Peyer's patch (tissue), 4 donors: ENCODE measurements at regions not wholly inside any gene's neighbourhood (a gene's known extent, or its start where the extent isn't known, plus 50 kb on each side); places are given as distances from the start of the nearest gene placed in this dataset.
"Not testable (repeated sequence)": the region's sequence is repeated elsewhere in the genome, so short reads cannot be mapped to it uniquely, and the experiment has no call there.

Experiments
- DNase-seq, 3 donors: peaks; one replicate each; pipeline ENCODE4 v3.0.0-alpha.2; 2017 to 2019
- H3K27ac ChIP-seq, 4 donors: fragments of 200-600 bp; sonication (generic); one replicate each; pipeline ENCODE4 v1.5.1; 2016 to 2019
- H3K27me3 ChIP-seq, 2 donors: fragments of 200-600 bp; sonication (generic); one replicate each; pipeline ENCODE4 v1.5.1; 2019
- H3K36me3 ChIP-seq, 3 donors: fragments of 200-600 bp; sonication (generic); one replicate each; pipeline ENCODE4 v1.5.1; 2016 to 2019
- H3K4me1 ChIP-seq, 4 donors: fragments of 200-600 bp; sonication (generic); one replicate each; pipeline ENCODE4 v1.5.1; 2016 to 2019
- H3K4me3 ChIP-seq, 4 donors: fragments of 200-600 bp; sonication (generic); 1 replicate in 3 of 4; 2 replicates in 1 of 4; pipeline ENCODE4 v1.5.1; 2016 to 2019; ENCODE audit warnings: mild to moderate bottlenecking in 1 of 4
- H3K9me3 ChIP-seq, 4 donors: fragments of 200-600 bp; sonication (generic); one replicate each; pipeline ENCODE4 v1.5.1; 2016 to 2019; ENCODE audit warnings: mild to moderate bottlenecking in 1 of 4
- CTCF ChIP-seq, 6 experiments: fragments of 450-650 bp in 4 of 6; fragments of 200-600 bp in 2 of 6; sonication (generic) in 1 of 6; IDR thresholded peaks; one replicate each; pipeline ENCODE4 v1.5.1; 2017 to 2019; ENCODE audit warnings: antibody characterized with exemption in 6 of 6, mild to moderate bottlenecking in 3 of 6, moderate library complexity in 1 of 6
- POLR2A ChIP-seq, 2 donors: fragments of 450-650 bp; IDR thresholded peaks; one replicate each; pipeline ENCODE4 v1.5.1; 2017; ENCODE audit warnings: antibody characterized with exemption in 2 of 2, mild to moderate bottlenecking in 2 of 2, moderate library complexity in 2 of 2

GRCh38 chr13:90883592-90883991 lies 463.9 kb upstream of the MIR17HG start:
- H3K27me3 ChIP-seq: no peaks in the 10 kb centered on the region
- no peak overlapping the region for H3K4me3 ChIP-seq
- DNase-seq: no peak
- TF ChIP-seq CTCF (IDR thresholded peaks at IDR 0.05) (no peak), POLR2A (IDR thresholded peaks at IDR 0.05) (no peak)
- H3K36me3 ChIP-seq: no peaks in the 10 kb centered on the region
- no peak overlapping the region for H3K27ac ChIP-seq
- H3K4me1 ChIP-seq: no peaks in the 10 kb centered on the region
- no peaks in the 10 kb centered on the region for H3K9me3 ChIP-seq

- no peak for DNase-seq
- H3K27ac ChIP-seq: no peak overlapping the region
- no peaks in the 10 kb centered on the region for H3K27me3 ChIP-seq
These were observed 463.4 kb upstream of the MIR17HG start for GRCh38 chr13:90884066-90884465.

GRCh38 chr13:90889906-90890834 lies 457.3 kb upstream of the MIR17HG start:
- no peak for DNase-seq
- TF ChIP-seq CTCF (IDR thresholded peaks at IDR 0.05) (no peak), POLR2A (IDR thresholded peaks at IDR 0.05) (no peak)
- Histone ChIP-seq H3K9me3 (no peaks in the 10 kb centered on the region), H3K36me3 (no peaks in the 10 kb centered on the region), H3K4me3 (no peak overlapping the region), H3K27me3 (no peaks in the 10 kb centered on the region), H3K27ac (no peak overlapping the region), H3K4me1 (no peaks in the 10 kb centered on the region)

More at GRCh38 chr13:90884066-90884465, 463.4 kb upstream of the MIR17HG start:
- no peaks in the 10 kb centered on the region for H3K4me1 ChIP-seq
- TF ChIP-seq POLR2A (IDR thresholded peaks at IDR 0.05) (no peak), CTCF (IDR thresholded peaks at IDR 0.05) (no peak)
- no peaks in the 10 kb centered on the region for H3K36me3 ChIP-seq
- H3K9me3 ChIP-seq: no peaks in the 10 kb centered on the region
- no peak overlapping the region for H3K4me3 ChIP-seq

GRCh38 chr13:90891329-90891728 lies 456.2 kb upstream of the MIR17HG start:
- Histone ChIP-seq H3K4me1 (no peaks in the 10 kb centered on the region), H3K27me3 (no peaks in the 10 kb centered on the region), H3K27ac (no peak overlapping the region), H3K36me3 (no peaks in the 10 kb centered on the region), H3K9me3 (no peaks in the 10 kb centered on the region), H3K4me3 (no peak overlapping the region)
- TF ChIP-seq POLR2A (IDR thresholded peaks at IDR 0.05): no peak
- no peak for TF ChIP-seq CTCF (IDR thresholded peaks at IDR 0.05)
- no peak for DNase-seq

- not testable (repeated sequence) for H3K27ac ChIP-seq, H3K9me3 ChIP-seq, DNase-seq, H3K27me3 ChIP-seq, H3K4me3 ChIP-seq, H3K4me1 ChIP-seq, H3K36me3 ChIP-seq
These were observed 454.3 kb upstream of the MIR17HG start for GRCh38 chr13:90893199-90893598.

- no peak for DNase-seq
- Histone ChIP-seq H3K4me1 (no peaks in the 10 kb centered on the region), H3K9me3 (no peaks in the 10 kb centered on the region)
These were observed 451.5 kb upstream of the MIR17HG start for GRCh38 chr13:90896002-90896401.

More at GRCh38 chr13:90896002-90896401, 451.5 kb upstream of the MIR17HG start:
- H3K27ac ChIP-seq: no peak overlapping the region
- no peak overlapping the region for H3K4me3 ChIP-seq
- no peaks in the 10 kb centered on the region for H3K36me3 ChIP-seq
- no peaks in the 10 kb centered on the region for H3K27me3 ChIP-seq
- no peak for TF ChIP-seq CTCF (IDR thresholded peaks at IDR 0.05)
